Testis (tissue), 2 donors: ENCODE measurements at regions not wholly inside any gene's neighbourhood (a gene's known extent, or its start where the extent isn't known, plus 50 kb on each side); places are given as distances from the start of the nearest gene placed in this dataset.

Experiments
- DNase-seq: peaks from one replicate; pipeline ENCODE4 v3.0.0-alpha.2; 2019
- H3K27ac ChIP-seq, 2 donors: fragments of 200-600 bp; sonication (generic); one replicate each; pipeline ENCODE4 v1.5.1; 2019
- H3K27me3 ChIP-seq: fragments of 200-600 bp; sonication (generic); one replicate; pipeline ENCODE4 v1.5.1; 2019
- H3K36me3 ChIP-seq: fragments of 200-600 bp; sonication (generic); one replicate; pipeline ENCODE4 v1.5.1; 2017; ENCODE audit warnings: low read depth; ENCODE audit errors: missing control alignments
- H3K4me1 ChIP-seq: fragments of 200-600 bp; sonication (generic); one replicate; pipeline ENCODE4 v1.5.1; 2019
- H3K4me3 ChIP-seq, 2 donors: fragments of 200-600 bp; sonication (generic); one replicate each; pipeline ENCODE4 v1.5.1; 2017 to 2019
- H3K9me3 ChIP-seq: fragments of 200-600 bp; sonication (generic); one replicate; pipeline ENCODE4 v1.5.1; 2017
- CTCF ChIP-seq, 3 experiments: fragments of 450-650 bp in 2 of 3; fragments of 200-600 bp in 1 of 3; sonication (generic) in 1 of 3; IDR thresholded peaks; one replicate each; pipeline ENCODE4 v1.5.1; 2016 to 2019; ENCODE audit warnings: antibody characterized with exemption in 3 of 3, mild to moderate bottlenecking in 2 of 3, moderate library complexity in 1 of 3
- POLR2A ChIP-seq: fragments of 450-650 bp; IDR thresholded peaks from one replicate; pipeline ENCODE4 v1.6.1; 2017; ENCODE audit warnings: antibody characterized with exemption, mild to moderate bottlenecking, moderate library complexity
- WGBS, 2 donors: methylation state at CpG; one replicate each; pipeline ENCODE4 v1.1.5; 2018; 5-methylcytosine and 5-hydroxymethylcytosine counted together
- intact Hi-C: fragments of 100-400 bp; cut with DNase I; formaldehyde crosslinking; loops from one replicate; pipeline ENCODE4 v1.15.1; 2023; ENCODE audit warnings: low total_unique reads

DNA sequence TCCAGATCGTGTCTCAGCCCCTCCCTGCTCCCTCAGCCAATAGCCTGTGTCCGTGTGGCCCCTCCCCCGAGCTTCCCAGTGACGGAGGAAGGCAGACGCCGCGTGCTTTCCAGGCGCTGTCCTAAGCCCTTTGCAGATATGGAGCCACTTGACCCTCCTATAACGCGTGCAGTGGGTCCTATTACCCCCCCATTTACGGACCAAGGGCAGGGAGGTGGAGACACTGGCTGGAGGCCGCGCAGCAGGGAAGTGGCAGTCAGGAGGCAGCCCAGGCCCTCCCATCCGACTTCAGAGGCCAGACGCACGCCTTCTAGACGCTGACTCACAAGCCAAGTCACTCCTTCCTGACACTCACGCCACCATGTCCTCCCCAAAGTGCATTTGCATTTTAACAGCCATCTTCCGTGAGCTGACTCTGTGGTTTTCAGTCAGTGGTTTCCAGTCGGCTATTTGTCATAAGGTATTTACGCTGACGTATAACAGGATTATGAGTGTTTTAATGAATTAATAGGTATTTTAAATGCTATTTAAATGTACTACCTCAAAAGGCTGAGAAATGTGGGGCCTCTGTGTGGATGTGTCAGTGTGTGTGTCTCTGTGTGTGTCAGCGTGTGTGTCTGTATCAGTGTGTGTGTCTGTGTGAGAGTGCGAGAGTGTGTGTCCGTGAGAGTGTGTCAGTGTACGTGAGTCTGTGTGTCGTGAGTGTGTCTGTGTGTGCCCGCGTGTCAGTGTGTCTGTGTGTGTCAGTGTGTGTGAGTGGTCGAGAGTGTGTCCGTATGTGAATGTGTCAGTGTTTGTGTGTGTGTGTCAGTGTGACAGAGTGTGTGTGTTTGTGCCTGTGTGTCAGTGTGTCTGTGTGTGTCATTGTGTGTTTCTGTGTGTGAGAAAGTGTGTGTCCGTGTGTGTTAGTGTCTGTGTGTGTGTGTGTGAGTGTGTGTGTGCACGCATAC, 92.0 kb upstream of the INSIG1 start:
- no peaks in the 10 kb centered on the region for H3K27me3 ChIP-seq
- intact Hi-C loops = no loop called here
- no peaks in the 10 kb centered on the region for H3K9me3 ChIP-seq
- peak overlapping the region; percentile 15 to 38 for H3K4me3 ChIP-seq
- WGBS, 2 donors = 41 to 55% methylated on average over 21 to 33 of the region's 33 CpGs
- no peaks in the 10 kb centered on the region for H3K36me3 ChIP-seq
- no peaks in the 10 kb centered on the region for H3K4me1 ChIP-seq
- peak; percentile 75 for DNase-seq
- H3K27ac ChIP-seq = peak overlapping the region; percentile 54 to 55
- TF ChIP-seq CTCF (IDR thresholded peaks at IDR 0.05) (no peak), POLR2A (no peak)

DNA sequence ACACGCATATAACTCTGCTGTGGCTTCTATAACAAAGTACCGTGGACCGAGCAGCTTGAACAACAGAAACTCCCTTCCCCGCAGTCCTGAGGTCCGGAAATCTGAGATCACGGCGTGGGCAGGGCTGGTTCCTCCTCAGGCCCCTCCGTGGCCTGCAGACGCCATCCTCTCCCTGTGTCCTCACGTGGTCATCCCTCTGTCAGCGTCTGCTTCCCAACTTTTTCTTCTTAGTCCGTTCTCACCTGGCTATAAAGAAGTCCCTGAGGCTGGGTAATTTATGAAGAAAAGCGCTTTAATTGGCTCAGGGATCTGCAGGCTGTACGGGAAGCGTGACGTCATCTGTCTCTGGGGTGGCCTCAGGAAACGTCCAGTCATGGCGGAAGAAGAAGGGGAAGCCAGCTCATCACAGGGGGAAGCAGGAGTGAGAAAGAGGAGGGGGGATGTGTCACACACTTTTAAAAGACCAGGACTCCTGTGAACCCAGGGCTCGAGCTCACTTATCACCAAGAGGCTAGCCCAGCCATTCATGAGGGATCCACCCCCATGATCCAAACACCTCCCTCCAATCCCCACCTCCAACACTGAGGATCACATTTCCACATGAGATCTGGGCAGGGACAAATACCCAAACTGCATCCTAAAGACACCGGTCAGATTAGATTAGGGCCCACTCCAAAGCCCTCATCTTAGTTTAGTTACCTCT, 91.2 kb upstream of the INSIG1 start:
- H3K9me3 ChIP-seq = no peaks in the 10 kb centered on the region
- no peaks in the 10 kb centered on the region for H3K4me1 ChIP-seq
- intact Hi-C loops = no loop called here
- H3K4me3 ChIP-seq = peak overlapping the region in 1 of 2 donors; percentile 38
- TF ChIP-seq CTCF (IDR thresholded peaks at IDR 0.05) (no peak), POLR2A (no peak)
- H3K27ac ChIP-seq = peak overlapping the region in 1 of 2 donors; percentile 53
- WGBS, 2 donors = 27 to 37% methylated on average over 20 of the region's 20 CpGs
- no peaks in the 10 kb centered on the region for H3K27me3 ChIP-seq
- peak; percentile 50 for DNase-seq
- no peaks in the 10 kb centered on the region for H3K36me3 ChIP-seq

DNA sequence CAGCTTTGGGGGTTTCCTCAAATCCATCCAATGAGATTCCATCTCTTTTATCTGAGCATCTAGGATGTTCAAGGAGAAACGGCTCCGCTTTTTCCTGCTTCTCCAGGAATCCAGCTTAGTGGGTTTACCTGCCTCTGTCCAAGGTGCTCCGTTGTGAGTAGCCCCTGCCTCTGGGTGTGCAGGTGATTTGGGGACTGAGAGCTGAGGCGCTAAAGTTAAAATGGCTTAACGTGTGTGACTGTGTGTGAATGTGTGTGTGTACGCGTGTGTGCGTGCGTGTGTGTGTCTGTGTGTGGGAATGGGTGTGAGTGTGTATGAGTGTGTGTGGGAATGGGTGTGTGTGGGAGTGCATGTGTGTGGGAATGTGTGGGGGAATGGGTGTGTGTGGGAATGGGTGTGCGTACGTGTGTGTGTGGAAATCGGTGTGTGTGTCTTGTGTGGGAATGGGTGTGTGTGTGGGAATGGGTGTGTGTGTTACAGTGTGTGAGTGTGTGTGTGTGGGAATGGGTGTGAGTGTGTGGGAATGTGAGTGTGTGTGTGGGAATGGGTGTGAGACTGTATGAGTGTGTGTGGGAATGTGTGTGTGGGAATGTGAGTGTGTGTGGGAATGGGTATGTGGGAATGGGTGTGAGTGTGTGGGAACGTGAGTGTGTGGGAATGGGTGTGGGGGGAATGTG, 90.2 kb upstream of the INSIG1 start:
- intact Hi-C loops = no loop called here
- no peaks in the 10 kb centered on the region for H3K4me1 ChIP-seq
- WGBS, 2 donors = 53 to 80% methylated on average over 12 to 13 of the region's 13 CpGs
- TF ChIP-seq POLR2A = no peak
- TF ChIP-seq CTCF (IDR thresholded peaks at IDR 0.05) = no peak
- no peaks in the 10 kb centered on the region for H3K36me3 ChIP-seq
- no peak overlapping the region for H3K27ac ChIP-seq
- H3K4me3 ChIP-seq = no peak overlapping the region
- H3K9me3 ChIP-seq = no peaks in the 10 kb centered on the region
- DNase-seq = no peak
- no peaks in the 10 kb centered on the region for H3K27me3 ChIP-seq

- intact Hi-C loops = no loop called here
- Histone ChIP-seq H3K9me3 (no peaks in the 10 kb centered on the region), H3K27me3 (no peaks in the 10 kb centered on the region), H3K4me1 (peaks cover under 1% of the 10 kb centered on the region), H3K4me3 (no peak overlapping the region), H3K27ac (peak overlapping the region in 1 of 2 donors; percentile 36), H3K36me3 (no peaks in the 10 kb centered on the region)
- 41 to 55% methylated on average over 5 to 12 of the region's 15 CpGs for WGBS, 2 donors
- no peak for DNase-seq
- TF ChIP-seq POLR2A (no peak), CTCF (IDR thresholded peaks at IDR 0.05) (no peak)
Observed at GRCh38 chr7:155208681-155209477, 88.8 kb upstream of the INSIG1 start.
